GM21390 (cell line): ENCODE measurements at regions not wholly inside any gene's neighbourhood (a gene's known extent, or its start where the extent isn't known, plus 50 kb on each side); places are given as distances from the start of the nearest gene placed in this dataset.
A peak's percentile ranks its signal among the peaks of the same experiment; 100 is the strongest.
"Not testable (repeated sequence)": the region's sequence is repeated elsewhere in the genome, so short reads cannot be mapped to it uniquely, and the experiment has no call there.

Experiments
- ATAC-seq: cut with Tn5 transposase; IDR thresholded peaks from one replicate; pipeline ENCODE4 v1.9.1; 2021; ENCODE audit not compliant: unreplicated experiment

DNA sequence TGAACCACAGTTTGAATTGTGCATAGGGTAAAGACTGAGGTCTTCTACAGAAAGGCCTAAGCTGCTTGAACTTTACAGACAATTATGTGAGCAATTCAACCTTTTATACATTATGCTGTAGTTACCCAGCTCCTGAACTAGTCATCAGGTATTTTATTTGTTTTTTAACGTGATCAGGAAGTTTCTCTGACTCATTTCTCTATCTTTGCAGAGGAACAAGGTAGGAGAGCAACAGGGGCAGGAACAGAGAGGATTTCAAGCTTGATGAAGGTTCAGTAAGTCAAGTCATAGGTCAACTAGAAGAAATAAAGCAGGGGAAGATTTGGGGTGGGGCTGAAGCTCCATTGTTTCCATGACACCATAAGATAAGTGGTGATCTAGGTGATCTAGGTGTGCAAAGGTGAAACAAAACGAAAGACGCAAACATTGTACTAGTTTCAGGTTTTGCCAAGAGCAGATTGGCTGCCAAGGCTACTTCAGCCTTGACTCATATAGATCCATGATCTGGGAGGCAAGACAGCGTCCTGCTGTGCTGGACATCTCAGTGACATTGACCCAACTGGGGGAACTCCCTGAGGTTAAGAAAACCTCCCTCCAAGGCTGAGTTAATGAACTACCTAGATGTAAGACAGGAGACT lies 198.1 kb downstream of the DAD1 start:
- ATAC-seq = no peak

DNA sequence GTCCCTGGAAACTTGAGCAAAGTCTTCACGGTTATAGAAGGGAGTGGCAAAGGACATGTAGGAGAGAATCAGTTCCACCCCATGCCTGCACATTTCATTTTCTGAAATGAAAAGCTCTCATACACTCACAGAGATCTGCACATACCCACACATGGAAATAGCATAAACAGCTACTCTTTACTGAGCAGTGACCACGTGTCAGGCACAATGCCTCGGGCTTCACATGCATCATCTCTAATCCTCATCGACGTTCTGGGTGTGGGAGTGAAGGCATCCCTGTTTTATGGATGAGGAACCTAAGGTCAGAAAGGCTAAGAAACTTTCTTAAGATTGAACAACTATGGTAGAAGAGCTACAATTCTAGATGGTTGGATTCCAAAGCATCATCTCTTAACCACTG lies 198.8 kb downstream of the DAD1 start:
- ATAC-seq = no peak

GRCh38 chr14:22388669-22389595 lies 200.1 kb downstream of the DAD1 start:
- no peak for ATAC-seq

- ATAC-seq = no peak
Observed at GRCh38 chr14:22387776-22388241, 201.2 kb downstream of the DAD1 start.

GRCh38 chr14:22386924-22387775 lies 201.9 kb downstream of the DAD1 start:
- no peak for ATAC-seq

DNA sequence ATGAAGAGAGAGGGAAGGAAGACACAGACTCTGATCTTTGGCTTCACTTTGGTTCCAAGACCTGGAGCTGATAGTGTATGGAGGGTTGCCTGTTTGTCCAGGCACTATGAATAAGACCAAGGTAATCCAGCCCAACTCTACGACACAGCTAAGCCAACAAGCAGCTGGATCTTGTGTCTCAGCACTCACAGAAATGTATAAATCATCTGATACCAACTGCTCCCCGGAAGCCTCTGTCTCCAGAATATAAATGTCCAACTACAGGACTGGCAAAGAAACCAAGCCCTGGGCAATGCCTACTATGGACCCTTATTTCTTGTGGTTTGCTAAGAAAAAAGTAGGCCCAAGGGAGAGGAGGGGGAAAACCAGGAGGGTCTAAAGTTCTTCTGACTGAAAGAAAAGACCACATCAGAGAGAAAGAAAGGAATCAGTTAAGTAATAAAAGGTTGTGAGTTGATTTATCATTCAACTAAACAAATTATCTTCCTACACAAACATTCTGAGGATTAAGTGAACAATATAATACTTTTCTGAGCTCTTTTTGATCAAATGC lies 204.0 kb downstream of the DAD1 start:
- no peak for ATAC-seq

GRCh38 chr14:22384167-22384549 lies 204.9 kb downstream of the DAD1 start:
- no peak for ATAC-seq

DNA sequence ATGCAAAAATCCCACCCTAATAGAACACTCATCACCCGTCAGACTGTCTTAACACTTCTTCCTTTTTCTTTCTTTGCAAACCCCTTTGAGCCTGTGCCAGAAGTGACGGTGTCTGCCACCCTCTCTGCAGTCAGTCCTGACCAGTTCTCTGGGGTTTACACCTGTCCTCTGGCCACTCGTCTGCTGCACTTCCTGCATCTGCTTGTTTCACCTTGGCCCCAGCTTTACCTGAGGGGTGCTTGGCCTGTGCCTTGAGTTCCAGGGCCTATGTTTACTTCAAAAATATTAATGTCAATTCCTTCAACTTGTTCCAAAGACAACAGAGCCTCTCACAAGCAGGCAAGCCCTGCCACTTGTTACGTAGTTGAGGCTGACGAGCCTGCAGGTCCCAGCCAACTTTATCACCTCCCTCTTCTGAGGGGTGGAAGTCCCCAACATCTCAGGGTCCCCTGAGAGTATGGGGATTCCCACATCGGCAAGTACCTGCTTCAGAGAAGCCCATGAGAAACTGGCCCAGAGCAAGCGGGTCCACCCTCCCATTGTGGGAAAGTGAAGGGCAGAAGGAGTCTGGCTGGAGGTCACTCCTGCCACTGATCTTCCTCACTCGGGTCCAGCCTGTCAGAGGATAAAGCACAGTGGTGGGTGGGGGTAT lies 205.4 kb downstream of the DAD1 start:
- peak; percentile 38 for ATAC-seq

DNA sequence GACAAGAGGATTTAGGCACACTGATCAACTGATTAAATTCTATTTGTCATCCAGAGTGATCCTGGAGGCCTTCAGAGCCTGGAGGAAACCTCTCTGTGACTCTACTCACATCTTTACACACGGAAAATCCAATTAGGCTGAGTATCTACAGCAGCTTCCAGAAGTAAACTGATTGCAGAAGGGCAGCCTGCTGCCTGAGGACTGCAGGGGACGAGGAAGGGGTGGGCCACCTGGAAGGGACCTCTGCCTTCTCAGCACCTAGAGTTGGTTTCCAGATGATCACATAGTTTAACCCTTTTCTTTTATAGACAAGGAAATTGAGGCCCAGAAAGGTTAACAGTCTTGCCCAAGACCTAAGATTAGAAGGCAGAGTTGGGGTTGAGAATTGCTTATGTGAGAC lies 206.1 kb downstream of the DAD1 start:
- ATAC-seq = peak; percentile 4

DNA sequence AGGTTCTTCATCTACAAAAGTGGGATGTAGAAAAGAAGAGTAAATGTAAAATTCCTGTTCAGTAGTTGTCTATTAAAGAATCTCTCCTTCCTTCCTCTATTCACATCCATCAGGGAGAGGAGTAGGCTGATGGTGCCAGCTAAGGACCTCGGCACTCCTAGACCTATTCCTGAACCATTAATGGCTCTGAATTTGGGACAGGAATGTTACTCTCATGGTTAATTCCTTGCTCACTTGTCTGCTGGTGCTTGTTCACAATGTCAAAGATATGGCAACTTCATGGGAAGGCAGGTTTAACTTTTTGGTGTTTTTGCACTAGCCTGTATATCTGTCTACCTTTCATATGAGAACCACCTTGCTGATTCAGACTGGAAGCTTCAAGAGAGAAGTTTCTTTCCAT lies 206.6 kb downstream of the DAD1 start:
- no peak for ATAC-seq

GRCh38 chr14:22381766-22382165 lies 207.3 kb downstream of the DAD1 start:
- no peak for ATAC-seq

DNA sequence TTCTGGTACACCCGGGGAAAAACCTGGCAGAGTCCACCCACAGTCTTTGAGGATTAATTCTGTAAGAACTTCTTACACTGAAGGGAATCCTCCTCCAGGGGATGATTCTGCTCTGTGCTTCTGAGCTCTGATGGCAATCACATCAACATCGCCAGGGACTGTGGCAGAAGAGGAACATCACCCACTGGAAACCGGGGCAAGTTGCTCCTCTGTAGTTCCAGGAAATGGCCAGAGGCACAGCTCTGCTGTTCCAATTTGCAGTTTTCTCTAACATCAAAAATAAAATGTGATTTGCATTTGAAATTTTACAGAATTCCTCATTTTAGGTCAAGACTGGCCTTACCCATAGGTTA lies 207.6 kb downstream of the DAD1 start:
- no peak for ATAC-seq

GRCh38 chr14:22380571-22381407 lies 208.2 kb downstream of the DAD1 start:
- ATAC-seq = no peak

GRCh38 chr14:22379727-22380126 lies 209.3 kb downstream of the DAD1 start:
- ATAC-seq = no peak

DNA sequence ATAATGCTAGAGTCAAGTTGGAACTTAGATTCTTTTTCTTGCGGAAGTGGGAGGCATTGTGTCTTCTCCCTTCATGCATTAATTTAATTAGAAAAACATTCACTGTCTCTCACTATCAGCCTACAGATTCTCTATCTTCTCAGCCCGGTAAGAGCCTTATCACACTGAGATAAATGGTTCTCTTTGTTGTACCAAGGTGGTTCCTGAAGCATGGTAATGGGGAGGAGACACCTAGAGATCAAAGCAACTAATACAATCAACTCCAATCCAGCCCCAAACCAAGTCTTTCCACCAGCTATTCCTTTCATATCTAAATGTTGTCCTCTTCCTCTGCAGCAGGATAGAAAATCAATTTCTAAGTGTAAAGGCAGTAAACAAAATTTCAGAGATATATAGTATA lies 210.8 kb downstream of the DAD1 start:
- ATAC-seq = no peak

DNA sequence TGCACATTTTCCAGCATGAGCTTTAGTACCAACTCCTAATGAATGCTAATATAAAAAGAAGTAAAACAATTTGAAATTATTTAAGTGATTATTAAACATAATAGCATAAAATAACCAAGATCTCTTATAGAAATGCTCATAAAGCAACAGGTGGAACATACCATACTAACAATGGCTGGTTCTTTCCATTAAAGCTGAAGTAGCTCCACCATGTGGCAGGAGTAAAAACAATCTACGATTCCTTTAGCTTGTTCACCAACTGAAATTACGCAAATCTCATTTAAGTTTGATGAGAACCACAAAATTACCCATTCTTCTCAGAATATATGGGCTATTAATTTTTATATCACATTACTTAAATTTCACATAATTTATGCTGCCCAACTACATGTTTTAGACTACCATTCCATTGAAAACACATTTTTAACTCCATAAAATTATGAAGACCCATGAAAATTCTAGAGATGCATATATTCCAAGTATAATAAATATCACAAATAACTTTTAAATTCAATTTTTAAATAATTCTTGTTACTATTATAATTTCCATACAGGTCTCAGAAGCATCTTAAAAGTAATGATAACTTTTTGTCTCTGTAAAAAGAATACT lies 213.6 kb downstream of the DAD1 start:
- no peak for ATAC-seq

- ATAC-seq = no peak
Observed at GRCh38 chr14:22370084-22370847, 218.8 kb downstream of the DAD1 start.

- ATAC-seq = no peak
Observed at GRCh38 chr14:22358726-22359125, 230.3 kb downstream of the DAD1 start.

DNA sequence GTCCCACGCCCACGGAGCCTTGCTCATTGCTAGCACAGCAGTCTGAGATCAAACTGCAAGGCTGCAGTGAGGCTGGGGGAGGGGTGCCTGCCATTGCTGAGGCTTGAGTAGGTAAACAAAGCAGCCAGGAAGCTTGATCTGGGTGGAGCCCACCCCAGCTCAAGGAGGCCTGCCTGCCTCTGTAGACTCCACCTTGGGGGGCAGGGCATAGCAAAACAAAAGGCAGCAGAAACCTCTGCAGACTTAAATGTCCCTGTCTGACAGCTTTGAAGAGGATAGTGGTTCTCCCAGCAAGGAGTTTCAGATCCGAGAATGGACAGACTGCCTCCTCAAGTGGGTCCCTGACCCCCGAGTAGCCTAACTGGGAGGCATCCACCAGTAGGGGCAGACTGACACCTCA lies 239.7 kb downstream of the DAD1 start:
- ATAC-seq = not testable (repeated sequence)
